Heart left ventricle (tissue), 16 donors: ENCODE measurements at regions not wholly inside any gene's neighbourhood (a gene's known extent, or its start where the extent isn't known, plus 50 kb on each side); places are given as distances from the start of the nearest gene placed in this dataset.

ENCODE experiments used
- ATAC-seq, 4 donors: fragments of 200-7000 bp; cut with Tn5 transposase; one replicate each; pipeline ENCODE4 v1.9.1; 2020 to 2022; ENCODE audit warnings: moderate library complexity in 4 of 4, mild to moderate bottlenecking in 3 of 4, moderate number of reproducible peaks in 1 of 4
- DNase-seq, 5 donors: peaks; one replicate each; pipeline ENCODE4 v3.0.0-alpha.2; 2020
- H3K27ac ChIP-seq, 12 donors: fragments of 200-600 bp; sonication (generic) in 4 of 12; one replicate each; pipeline versions ENCODE4 v1.5.0 to v1.8.0; 2016 to 2022; ENCODE audit warnings: mild to moderate bottlenecking in 2 of 12
- H3K27me3 ChIP-seq, 9 donors: fragments of 200-600 bp; sonication (generic) in 2 of 9; one replicate each; pipeline versions ENCODE4 v1.5.1 to v1.8.0; 2016 to 2022; ENCODE audit warnings: mild to moderate bottlenecking in 3 of 9
- H3K36me3 ChIP-seq, 9 donors: fragments of 200-600 bp; sonication (generic) in 2 of 9; one replicate each; pipeline versions ENCODE4 v1.5.0 to v1.8.0; 2018 to 2022; ENCODE audit warnings: mild to moderate bottlenecking in 2 of 9
- H3K4me1 ChIP-seq, 12 donors: fragments of 200-600 bp; sonication (generic) in 4 of 12; one replicate each; pipeline versions ENCODE4 v1.5.0 to v1.8.0; 2016 to 2022; ENCODE audit warnings: mild to moderate bottlenecking in 3 of 12
- H3K4me3 ChIP-seq, 12 donors: fragments of 200-600 bp; sonication (generic) in 4 of 12; one replicate each; pipeline versions ENCODE4 v1.5.0 to v1.8.0; 2017 to 2022; ENCODE audit warnings: mild to moderate bottlenecking in 9 of 12, moderate library complexity in 4 of 12
- H3K9me3 ChIP-seq, 12 donors: fragments of 200-600 bp; sonication (generic) in 4 of 12; one replicate each; pipeline versions ENCODE4 v1.5.0 to v1.8.0; 2016 to 2022; ENCODE audit warnings: mild to moderate bottlenecking in 1 of 12
- POLR2A ChIP-seq, 2 donors: fragments of 450-650 bp; IDR thresholded peaks; one replicate each; pipeline ENCODE4 v1.6.1; 2017; ENCODE audit warnings: antibody characterized with exemption in 2 of 2, mild to moderate bottlenecking in 2 of 2, moderate library complexity in 2 of 2
- WGBS, 4 donors: extraction: QIAGEN DNeasy Blood & Tissue Kit in 2 of 4; methylation state at CpG; one replicate each; pipeline versions ENCODE4 v1.1.5 to v1.1.7; 2013 to 2018; 5-methylcytosine and 5-hydroxymethylcytosine counted together
- intact Hi-C, 10 donors: fragments of 100-400 bp; cut with DNase I; formaldehyde crosslinking; loops; one replicate each; pipeline versions ENCODE4 v1.11.1 to v1.14.2; 2022
- TF ChIP-seq, protein P1 (sequence below), 12 donors: fragments of 200-600 bp; sonication (generic) in 4 of 12; IDR thresholded peaks; one replicate each; pipeline versions ENCODE4 v1.5.0 to v1.8.0; 2018 to 2022; ENCODE audit warnings: antibody characterized with exemption in 12 of 12, mild to moderate bottlenecking in 5 of 12
- donor health status: ischemic (EF 13 %, LVEDD 7.1; RV severe dilation, severe dysfunction).
- donor health status: healthy with polysubstance abuse.
- donor health status: DM: no; HTN: yes; CAD: no.
- donor health status: DM: no; HTN: no; CAD: no.
- donor health status: ischemic (EF 25% LVEDD 6.9; RV normal size, moderate dysfunction).
- donor health status: ischemic (EF 25% LVEDD 5.7; RV mildly dilated, moderate dysfunction).
- donor health status: healthy.
- donor health status: DM: yes; HTN: yes; CAD: no.
- donor health status: ischemic (EF 35%, LVEDD 5.7; RV mildly dilated, moderate dysfunction).
- donor health status: nonischemic (EF 11% LVEDD 7.7; RV severe dilation, severe dysfunction).
- donor health status: DM: yes; HTN: yes; CAD: no.
- donor health status: PGD.
- donor health status: ischemic (EF 29% LVEDD 5.4; RV normal size, mild dysfunction).
- donor health status: nonischemic (EF 23%, LVEDD 6.1; RV moderate dilation, normal function).

- Histone ChIP-seq H3K4me1 (no peaks in the 10 kb centered on the region), H3K9me3 (peaks cover 0 to 4% (median 0%) of the 10 kb centered on the region in 12 donors), H3K27me3 (no peaks in the 10 kb centered on the region), H3K4me3 (no peak overlapping the region), H3K27ac (no peak overlapping the region), H3K36me3 (no peaks in the 10 kb centered on the region)
- no peak for DNase-seq
- TF ChIP-seq, protein P1, sequence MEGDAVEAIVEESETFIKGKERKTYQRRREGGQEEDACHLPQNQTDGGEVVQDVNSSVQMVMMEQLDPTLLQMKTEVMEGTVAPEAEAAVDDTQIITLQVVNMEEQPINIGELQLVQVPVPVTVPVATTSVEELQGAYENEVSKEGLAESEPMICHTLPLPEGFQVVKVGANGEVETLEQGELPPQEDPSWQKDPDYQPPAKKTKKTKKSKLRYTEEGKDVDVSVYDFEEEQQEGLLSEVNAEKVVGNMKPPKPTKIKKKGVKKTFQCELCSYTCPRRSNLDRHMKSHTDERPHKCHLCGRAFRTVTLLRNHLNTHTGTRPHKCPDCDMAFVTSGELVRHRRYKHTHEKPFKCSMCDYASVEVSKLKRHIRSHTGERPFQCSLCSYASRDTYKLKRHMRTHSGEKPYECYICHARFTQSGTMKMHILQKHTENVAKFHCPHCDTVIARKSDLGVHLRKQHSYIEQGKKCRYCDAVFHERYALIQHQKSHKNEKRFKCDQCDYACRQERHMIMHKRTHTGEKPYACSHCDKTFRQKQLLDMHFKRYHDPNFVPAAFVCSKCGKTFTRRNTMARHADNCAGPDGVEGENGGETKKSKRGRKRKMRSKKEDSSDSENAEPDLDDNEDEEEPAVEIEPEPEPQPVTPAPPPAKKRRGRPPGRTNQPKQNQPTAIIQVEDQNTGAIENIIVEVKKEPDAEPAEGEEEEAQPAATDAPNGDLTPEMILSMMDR (IDR thresholded peaks at IDR 0.05), result no peak
- no peak for TF ChIP-seq POLR2A (IDR thresholded peaks at IDR 0.05)
- intact Hi-C loops, result no loop called here
- ATAC-seq, result no peak
Measured at GRCh38 chr13:62595976-62596375, 1180.3 kb upstream of the PCDH20 start.

GRCh38 chr13:62593804-62594203 is 1178.2 kb upstream of the PCDH20 start:
- ATAC-seq, result no peak
- H3K27ac ChIP-seq, result no peak overlapping the region
- H3K4me3 ChIP-seq, result no peak overlapping the region
- no peak for TF ChIP-seq POLR2A (IDR thresholded peaks at IDR 0.05)
- TF ChIP-seq, protein P1 (IDR thresholded peaks at IDR 0.05), result no peak
- H3K9me3 ChIP-seq, result peaks cover 0 to 4% (median 0%) of the 10 kb centered on the region in 12 donors
- no peaks in the 10 kb centered on the region for H3K4me1 ChIP-seq
- DNase-seq, result no peak
- H3K27me3 ChIP-seq, result no peaks in the 10 kb centered on the region
- WGBS, 4 donors, result 69 to 83% (median 76%) methylated on average over 2 of the region's 2 CpGs
- no peaks in the 10 kb centered on the region for H3K36me3 ChIP-seq
- intact Hi-C loops, result no loop called here

DNA sequence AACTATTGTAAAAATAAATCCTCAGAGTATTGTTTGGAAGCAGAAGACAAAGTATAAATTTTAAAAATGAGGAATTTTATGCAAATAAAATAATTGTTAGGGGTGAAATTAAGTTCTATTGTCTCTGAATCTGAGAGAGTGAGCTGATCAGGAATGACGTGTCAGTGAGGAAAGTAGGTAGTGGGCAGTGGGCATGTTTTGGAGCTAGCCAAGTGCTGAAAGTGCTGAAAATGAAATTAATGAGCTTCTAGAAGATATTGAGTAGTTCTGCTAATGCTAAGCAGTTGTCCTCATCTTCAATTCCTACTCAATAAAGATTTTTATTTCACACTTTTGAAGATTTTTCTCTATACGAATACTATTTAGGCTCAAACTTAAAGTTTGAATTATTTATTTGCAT is 1167.8 kb upstream of the PCDH20 start:
- no peak overlapping the region for H3K27ac ChIP-seq
- no peaks in the 10 kb centered on the region for H3K9me3 ChIP-seq
- no peaks in the 10 kb centered on the region for H3K36me3 ChIP-seq
- DNase-seq (no peak), ATAC-seq (no peak)
- WGBS, 4 donors, result 56 to 65% (median 59%) methylated on average over 2 of the region's 2 CpGs
- no peak overlapping the region for H3K4me3 ChIP-seq
- TF ChIP-seq, protein P1 (IDR thresholded peaks at IDR 0.05), result no peak
- TF ChIP-seq POLR2A (IDR thresholded peaks at IDR 0.05), result no peak
- intact Hi-C loops, result no loop called here
- H3K4me1 ChIP-seq, result no peaks in the 10 kb centered on the region
- H3K27me3 ChIP-seq, result no peaks in the 10 kb centered on the region

- intact Hi-C loops, result no loop called here
- H3K4me3 ChIP-seq, result no peak overlapping the region
- no peaks in the 10 kb centered on the region for H3K36me3 ChIP-seq
- TF ChIP-seq, protein P1 (IDR thresholded peaks at IDR 0.05), result no peak
- no peak for TF ChIP-seq POLR2A (IDR thresholded peaks at IDR 0.05)
- H3K27ac ChIP-seq, result no peak overlapping the region
- DNase-seq (no peak), ATAC-seq (no peak)
- H3K4me1 ChIP-seq, result no peaks in the 10 kb centered on the region
- H3K9me3 ChIP-seq, result no peaks in the 10 kb centered on the region
- no peaks in the 10 kb centered on the region for H3K27me3 ChIP-seq
Measured at GRCh38 chr13:62578402-62578801, 1162.8 kb upstream of the PCDH20 start.
